ENCODE measurements at regions not wholly inside any gene's neighbourhood (a gene's known extent, or its start where the extent isn't known, plus 50 kb on each side); places are given as distances from the start of the nearest gene placed in this dataset.

DNA sequence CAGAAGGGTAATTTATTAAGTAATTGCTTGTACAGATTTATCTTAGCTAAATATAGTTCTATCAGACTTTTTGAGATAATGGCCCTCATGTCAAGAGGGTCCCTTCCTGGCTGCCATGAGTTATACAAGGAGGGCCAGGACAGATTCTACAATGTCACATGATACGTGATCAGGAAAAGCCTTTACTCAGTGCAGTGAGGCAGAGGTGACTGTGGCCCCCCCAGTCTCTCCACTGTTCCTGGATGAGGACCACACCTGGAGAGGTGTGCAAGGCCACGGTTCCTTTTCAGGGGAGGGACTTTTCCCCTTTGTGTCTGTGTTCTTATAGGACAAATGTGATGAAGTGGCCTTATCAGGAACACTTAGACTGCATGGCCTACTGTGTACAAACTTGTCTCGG is 54.3 kb upstream of the LRCH1 start:
- no peaks in the 10 kb centered on the region for H3K36me3 Mint-ChIP-seq (ENCODE audit: unreplicated experiment)
- H3K4me1 Mint-ChIP-seq (ENCODE audit: unreplicated experiment) = no peaks in the 10 kb centered on the region
- TF ChIP-seq CTCF (IDR thresholded peaks at IDR 0.05) = no peak

GRCh38 chr13:46496086-46496485 is 56.9 kb upstream of the LRCH1 start:
- Mint-ChIP-seq H3K27me3 (ENCODE audit: unreplicated experiment) (peaks cover 2% of the 10 kb centered on the region), H3K27ac (ENCODE audit: unreplicated experiment) (no peak overlapping the region), H3K4me1 (ENCODE audit: unreplicated experiment) (peaks cover 17% of the 10 kb centered on the region), H3K36me3 (ENCODE audit: unreplicated experiment) (no peaks in the 10 kb centered on the region), H3K4me3 (ENCODE audit: unreplicated experiment) (no peak overlapping the region), H3K9me3 (ENCODE audit: unreplicated experiment) (no peaks in the 10 kb centered on the region)
- no peak for TF ChIP-seq CTCF (IDR thresholded peaks at IDR 0.05)
- DNase-seq (ENCODE audit: extremely low spot score, unreplicated experiment) = no peak

More for the DNA sequence above, 54.3 kb upstream of the LRCH1 start:
- H3K27ac Mint-ChIP-seq (ENCODE audit: unreplicated experiment) = no peak overlapping the region
- peaks cover 9% of the 10 kb centered on the region for H3K27me3 Mint-ChIP-seq (ENCODE audit: unreplicated experiment)
- H3K9me3 Mint-ChIP-seq (ENCODE audit: unreplicated experiment) = no peaks in the 10 kb centered on the region
- DNase-seq (ENCODE audit: extremely low spot score, unreplicated experiment) = no peak
- H3K4me3 Mint-ChIP-seq (ENCODE audit: unreplicated experiment) = no peak overlapping the region

- no peak overlapping the region for H3K27ac Mint-ChIP-seq (ENCODE audit: unreplicated experiment)
- DNase-seq (ENCODE audit: extremely low spot score, unreplicated experiment) = no peak
- H3K36me3 Mint-ChIP-seq (ENCODE audit: unreplicated experiment) = no peaks in the 10 kb centered on the region
- H3K4me3 Mint-ChIP-seq (ENCODE audit: unreplicated experiment) = no peak overlapping the region
- TF ChIP-seq CTCF (IDR thresholded peaks at IDR 0.05) = no peak
- H3K4me1 Mint-ChIP-seq (ENCODE audit: unreplicated experiment) = peaks cover 21% of the 10 kb centered on the region
- peaks cover 2% of the 10 kb centered on the region for H3K27me3 Mint-ChIP-seq (ENCODE audit: unreplicated experiment)
- no peaks in the 10 kb centered on the region for H3K9me3 Mint-ChIP-seq (ENCODE audit: unreplicated experiment)
These were observed 57.3 kb upstream of the LRCH1 start for GRCh38 chr13:46495651-46496050.

GRCh38 chr13:46495066-46495465 is 57.9 kb upstream of the LRCH1 start:
- no peak for TF ChIP-seq CTCF (IDR thresholded peaks at IDR 0.05)
- H3K36me3 Mint-ChIP-seq (ENCODE audit: unreplicated experiment) = no peaks in the 10 kb centered on the region
- H3K27me3 Mint-ChIP-seq (ENCODE audit: unreplicated experiment) = peaks cover 2% of the 10 kb centered on the region
- H3K4me1 Mint-ChIP-seq (ENCODE audit: unreplicated experiment) = peaks cover 27% of the 10 kb centered on the region
- H3K9me3 Mint-ChIP-seq (ENCODE audit: unreplicated experiment) = no peaks in the 10 kb centered on the region
- no peak overlapping the region for H3K27ac Mint-ChIP-seq (ENCODE audit: unreplicated experiment)
- no peak overlapping the region for H3K4me3 Mint-ChIP-seq (ENCODE audit: unreplicated experiment)
- DNase-seq (ENCODE audit: extremely low spot score, unreplicated experiment) = no peak

DNA sequence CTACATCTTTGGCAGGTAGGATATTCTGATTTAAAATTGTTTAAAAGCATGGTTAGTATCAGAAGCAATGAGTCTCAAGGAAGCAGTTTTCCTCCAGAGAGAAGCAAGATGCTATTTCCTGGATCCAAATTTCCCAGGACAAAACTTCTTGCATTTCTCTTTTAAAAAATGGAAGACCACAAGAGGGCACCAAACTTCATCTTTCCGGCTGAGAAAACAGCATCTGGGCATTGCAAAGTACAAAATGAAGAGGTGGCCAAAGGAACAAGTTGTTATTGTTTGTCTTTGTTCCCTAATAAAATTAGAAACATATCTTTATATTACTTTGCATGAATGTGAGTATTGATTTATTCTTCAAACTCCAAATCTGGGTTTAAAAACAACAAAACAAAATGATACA is 60.0 kb upstream of the LRCH1 start:
- H3K4me1 Mint-ChIP-seq (ENCODE audit: unreplicated experiment) = peaks cover 46% of the 10 kb centered on the region

More for the DNA sequence above, 60.0 kb upstream of the LRCH1 start:
- H3K36me3 Mint-ChIP-seq (ENCODE audit: unreplicated experiment) = no peaks in the 10 kb centered on the region
- H3K4me3 Mint-ChIP-seq (ENCODE audit: unreplicated experiment) = no peak overlapping the region
- H3K27me3 Mint-ChIP-seq (ENCODE audit: unreplicated experiment) = no peaks in the 10 kb centered on the region
- no peak overlapping the region for H3K27ac Mint-ChIP-seq (ENCODE audit: unreplicated experiment)
- no peak for DNase-seq (ENCODE audit: extremely low spot score, unreplicated experiment)
- no peaks in the 10 kb centered on the region for H3K9me3 Mint-ChIP-seq (ENCODE audit: unreplicated experiment)
- peak; percentile 80 for TF ChIP-seq CTCF (IDR thresholded peaks at IDR 0.05)

Measured in osteocyte (in vitro differentiated cells).